GM23338 (cell line): ENCODE measurements at regions not wholly inside any gene's neighbourhood (a gene's known extent, or its start where the extent isn't known, plus 50 kb on each side); places are given as distances from the start of the nearest gene placed in this dataset.

ENCODE experiments used
- ATAC-seq: fragments of 200-7000 bp; cut with Tn5 transposase; 3 replicates; pipeline ENCODE4 v1.9.1; 2020
- DNase-seq: peaks from one replicate; pipeline ENCODE4 v3.0.0-alpha.2; 2015; ENCODE audit warnings: low spot score
- H2AFZ ChIP-seq: fragments of 200-600 bp; sonication (generic); 2 replicates; pipeline ENCODE4 v1.8.0; 2016; ENCODE audit warnings: antibody characterized with exemption, mild to moderate bottlenecking, moderate library complexity
- H3F3A ChIP-seq: fragments of 200-600 bp; sonication (generic); replicated peaks from 2 replicates; pipeline ENCODE4 v1.8.0; 2017; ENCODE audit warnings: antibody characterized with exemption, mixed run types, low read depth
- H3K27ac ChIP-seq: fragments of 200-600 bp; sonication (generic); 2 replicates; pipeline ENCODE4 v1.6.1; 2016; ENCODE audit warnings: low read depth
- H3K27me3 ChIP-seq: fragments of 200-600 bp; sonication (generic); 2 replicates; pipeline ENCODE4 v1.8.0; 2016; ENCODE audit warnings: mild to moderate bottlenecking, mixed run types, moderate library complexity; ENCODE audit not compliant: insufficient read depth
- H3K36me3 ChIP-seq: fragments of 200-600 bp; sonication (generic); 2 replicates; pipeline ENCODE4 v1.8.0; 2016; ENCODE audit warnings: mild to moderate bottlenecking; ENCODE audit not compliant: insufficient read depth
- H3K4me1 ChIP-seq: fragments of 200-600 bp; sonication (generic); 2 replicates; pipeline ENCODE4 v1.8.0; 2016; ENCODE audit warnings: mild to moderate bottlenecking, moderate library complexity; ENCODE audit not compliant: insufficient read depth
- H3K4me2 ChIP-seq: fragments of 200-600 bp; sonication (generic); 2 replicates; pipeline ENCODE4 v1.7.1; 2017; ENCODE audit warnings: mixed run types
- H3K4me3 ChIP-seq: fragments of 200-600 bp; sonication (generic); 2 replicates; pipeline ENCODE4 v1.6.1; 2016; ENCODE audit warnings: mixed run types
- H3K79me2 ChIP-seq: fragments of 200-600 bp; sonication (generic); replicated peaks from 2 replicates; pipeline ENCODE4 v1.8.0; 2017; ENCODE audit warnings: mild to moderate bottlenecking; ENCODE audit not compliant: insufficient read depth
- H3K9me2 ChIP-seq: fragments of 200-600 bp; sonication (generic); 2 replicates; pipeline ENCODE4 v1.8.0; 2017; ENCODE audit not compliant: insufficient read depth
- H4K20me1 ChIP-seq: fragments of 200-600 bp; sonication (generic); replicated peaks from 2 replicates; pipeline ENCODE4 v1.8.0; 2017; ENCODE audit warnings: mild to moderate bottlenecking; ENCODE audit not compliant: insufficient read depth
- H3K27ac Mint-ChIP-seq: 2 replicates; pipeline ENCODE4 v1.8.0; 2020; ENCODE audit warnings: inconsistent platforms, mild to moderate bottlenecking, moderate library complexity, mixed read lengths
- H3K27me3 Mint-ChIP-seq: 3 replicates; pipeline ENCODE4 v1.8.0; 2022; ENCODE audit warnings: low read depth, mild to moderate bottlenecking, moderate library complexity, mixed read lengths, inconsistent platforms; ENCODE audit not compliant: insufficient read depth, poor library complexity
- H3K36me3 Mint-ChIP-seq: 3 replicates; pipeline ENCODE4 v1.8.0; 2021; ENCODE audit warnings: low read depth, mild to moderate bottlenecking, inconsistent platforms, moderate library complexity, mixed read lengths
- H3K4me1 Mint-ChIP-seq: 3 replicates; pipeline ENCODE4 v1.8.0; 2020; ENCODE audit warnings: mild to moderate bottlenecking, inconsistent platforms, mixed read lengths
- H3K4me3 Mint-ChIP-seq: 3 replicates; pipeline ENCODE4 v1.8.0; 2021; ENCODE audit warnings: moderate library complexity, mild to moderate bottlenecking, inconsistent platforms, mixed read lengths
- H3K9me3 Mint-ChIP-seq: 3 replicates; pipeline ENCODE4 v1.8.0; 2020; ENCODE audit warnings: moderate library complexity, mild to moderate bottlenecking, inconsistent platforms, mixed read lengths
- CREB1 ChIP-seq: fragments of 250-450 bp; sonication (Bioruptor Pico); IDR thresholded peaks from 2 replicates; pipeline ENCODE4 v1.5.0; 2020; ENCODE audit warnings: low read depth, mild to moderate bottlenecking, moderate library complexity
- CTCF ChIP-seq, 2 experiments: fragments of 200-600 bp in 1 of 2; sonication (generic) in 1 of 2; conservative IDR thresholded peaks; 2 replicates each; pipeline versions ENCODE4 v1.5.1 to v1.6.1; 2016 to 2017; ENCODE audit warnings: antibody characterized with exemption in 2 of 2, low read depth in 2 of 2, mild to moderate bottlenecking in 2 of 2, moderate library complexity in 1 of 2
- EZH2 ChIP-seq: fragments of 200-600 bp; sonication (generic); IDR thresholded peaks from one replicate; pipeline ENCODE4 v1.8.0; 2017; ENCODE audit warnings: antibody characterized with exemption, mild to moderate bottlenecking, low read depth; ENCODE audit not compliant: unreplicated experiment
- NANOG ChIP-seq: IDR thresholded peaks from 2 replicates; pipeline ENCODE4 v1.6.1; 2016; ENCODE audit warnings: antibody characterized with exemption, borderline replicate concordance
- POLR2AphosphoS5 ChIP-seq: IDR thresholded peaks from 2 replicates; pipeline ENCODE4 v1.6.1; 2016; ENCODE audit warnings: antibody characterized with exemption, low read depth
- ZNF114 ChIP-seq: fragments of 250-450 bp; sonication (Bioruptor Pico); IDR thresholded peaks from 2 replicates; pipeline ENCODE4 v1.5.0; 2020; ENCODE audit warnings: mild to moderate bottlenecking, moderate library complexity
- ZNF331 ChIP-seq: fragments of 250-450 bp; sonication (Bioruptor Pico); IDR thresholded peaks from 2 replicates; pipeline ENCODE4 v1.5.0; 2020; ENCODE audit warnings: low read depth, mild to moderate bottlenecking, moderate library complexity
- ZNF462 ChIP-seq: fragments of 250-450 bp; sonication (Bioruptor Pico); IDR thresholded peaks from 2 replicates; pipeline ENCODE4 v1.5.0; 2020; ENCODE audit warnings: mild to moderate bottlenecking, moderate library complexity

GRCh38 chr18:3333056-3333720 lies 71.3 kb downstream of the MYL12B start:
- TF ChIP-seq POLR2AphosphoS5 (no peak), ZNF462 (peak; percentile 80), CREB1 (CRISPR knock-in tag) (peak; percentile 30; the same call in 1 of the 2 replicates), ZNF331 (0 out of 2 replicates have a peak, but pooled peaks have one; percentile 6), ZNF114 (CRISPR knock-in tag) (peak; percentile 72; the same call in 1 of the 2 replicates), NANOG (peak; percentile 8; the same call in 1 of the 2 replicates), EZH2 (no peak), CTCF (conservative IDR thresholded peaks at IDR 0.05; ENCODE audit: low read depth in 2 of 2) (no peak)
- H3K27ac Mint-ChIP-seq, result peak overlapping the region; percentile 89

More at GRCh38 chr18:3333056-3333720, 71.3 kb downstream of the MYL12B start:
- peak; percentile 90 for ATAC-seq
- Histone ChIP-seq H3K36me3 (no peaks in the 10 kb centered on the region), H2AFZ (no peak overlapping the region), H3K27me3 (no peaks in the 10 kb centered on the region), H3F3A (no peaks in the 10 kb centered on the region), H3K9me2 (no peaks in the 10 kb centered on the region), H3K27ac (peak overlapping the region; percentile 61), H3K4me1 (peaks cover 17% of the 10 kb centered on the region), H3K4me2 (no peak overlapping the region), H3K79me2 (no peaks in the 10 kb centered on the region), H3K4me3 (no peak overlapping the region), H4K20me1 (no peaks in the 10 kb centered on the region)
- peaks cover 26% of the 10 kb centered on the region for H3K4me1 Mint-ChIP-seq
- peak; percentile 67 for DNase-seq
- peaks cover 31% of the 10 kb centered on the region for H3K36me3 Mint-ChIP-seq
- no peak overlapping the region for H3K4me3 Mint-ChIP-seq
- peaks cover 24% of the 10 kb centered on the region for H3K9me3 Mint-ChIP-seq
- H3K27me3 Mint-ChIP-seq, result peaks cover 3% of the 10 kb centered on the region
